A673 (cell line): ENCODE measurements at regions not wholly inside any gene's neighbourhood (a gene's known extent, or its start where the extent isn't known, plus 50 kb on each side); places are given as distances from the start of the nearest gene placed in this dataset.

ENCODE experiments used
- BruUV-seq: library from RNA; stranded (reverse); fragments of 400-500 nt; replicated peaks from 2 replicates; lab custom pipeline; 2021; lab: Mats Ljungman, UMichigan
- CTCF ChIA-PET: fragments of 300-600 bp; sonication (Branson Sonifier 250); formaldehyde crosslinking; loops from one replicate; lab custom pipeline; 2022; ENCODE audit warnings: antibody characterized with exemption; lab: Charles Lee
- POLR2A ChIA-PET: fragments of 300-600 bp; sonication (Branson Sonifier 250); formaldehyde crosslinking; loops from one replicate; lab custom pipeline; 2022; ENCODE audit warnings: antibody characterized with exemption; ENCODE audit not compliant: low non-redundant PET; lab: Charles Lee
- DNase-seq: peaks from one replicate; pipeline ENCODE4 v3.0.0-alpha.2; 2015; ENCODE audit warnings: low spot score
- H3K27ac ChIP-seq: fragments of 200-600 bp; sonication (generic); 2 replicates; pipeline ENCODE4 v1.5.1; 2016; ENCODE audit warnings: mixed run types, low read depth, mild to moderate bottlenecking, mixed read lengths, antibody characterized with exemption, low read length; ENCODE audit not compliant: poor library complexity, severe bottlenecking
- H3K27me3 ChIP-seq: fragments of 200-600 bp; sonication (generic); replicated peaks from 2 replicates; pipeline ENCODE4 v1.6.1; 2017; ENCODE audit warnings: mixed run types, low read depth, mild to moderate bottlenecking, mixed read lengths, antibody characterized with exemption, low read length; ENCODE audit not compliant: insufficient read depth, poor library complexity
- H3K36me3 ChIP-seq: fragments of 200-600 bp; sonication (generic); 2 replicates; pipeline ENCODE4 v1.6.1; 2016; ENCODE audit warnings: mixed run types, mild to moderate bottlenecking, mixed read lengths, antibody characterized with exemption, low read length; ENCODE audit not compliant: insufficient read depth, poor library complexity, severe bottlenecking
- H3K4me1 ChIP-seq: fragments of 200-600 bp; sonication (generic); 2 replicates; pipeline ENCODE4 v1.6.1; 2017; ENCODE audit warnings: mixed run types, mild to moderate bottlenecking, mixed read lengths, antibody characterized with exemption, low read length; ENCODE audit not compliant: insufficient read depth, poor library complexity, severe bottlenecking
- H3K4me3 ChIP-seq: fragments of 200-600 bp; sonication (generic); 2 replicates; pipeline ENCODE4 v1.5.1; 2016; ENCODE audit warnings: low read depth, mixed run types, mild to moderate bottlenecking, mixed read lengths, low read length; ENCODE audit not compliant: poor library complexity, severe bottlenecking
- H3K9me3 ChIP-seq: fragments of 200-600 bp; sonication (generic); 2 replicates; pipeline ENCODE4 v1.6.1; 2016; ENCODE audit warnings: mixed run types, low read depth, mild to moderate bottlenecking, mixed read lengths, antibody characterized with exemption, low read length; ENCODE audit not compliant: poor library complexity, severe bottlenecking
- CTCF ChIP-seq: fragments of 300-800, 200-600 bp; sonication (generic); conservative IDR thresholded peaks from 2 replicates; pipeline ENCODE4 v1.5.1; 2017; ENCODE audit warnings: low read depth, mild to moderate bottlenecking, antibody characterized with exemption, low read length, moderate library complexity, mixed read lengths
- EZH2 ChIP-seq: fragments of 200-600 bp; sonication (generic); IDR thresholded peaks from 2 replicates; pipeline ENCODE4 v1.6.1; 2017; ENCODE audit warnings: borderline replicate concordance, low read depth, mild to moderate bottlenecking, mixed read lengths, antibody characterized with exemption, low read length; ENCODE audit not compliant: poor library complexity, severe bottlenecking
- intact Hi-C: fragments of 100-400 bp; cut with micrococcal nuclease; formaldehyde crosslinking; loops from one replicate; pipeline ENCODE4 v1.10.0; 2022; ENCODE audit not compliant: unreplicated experiment

GRCh38 chr7:89813081-89813480, 341.2 kb upstream of the STEAP1 start:
- no peaks in the 10 kb centered on the region for H3K36me3 ChIP-seq
- H3K4me1 ChIP-seq: no peaks in the 10 kb centered on the region
- POLR2A ChIA-PET: no interaction called here
- H3K27me3 ChIP-seq: no peaks in the 10 kb centered on the region
- no peaks in the 10 kb centered on the region for H3K9me3 ChIP-seq
- no TSS peak for BruUV-seq
- intact Hi-C loops: no loop called here
- no peak overlapping the region for H3K4me3 ChIP-seq
- CTCF ChIA-PET: no interaction called here
- no peak overlapping the region for H3K27ac ChIP-seq
- DNase-seq: no peak
- TF ChIP-seq EZH2 (no peak), CTCF (no peak)

- intact Hi-C loops: no loop called here
- no peak for DNase-seq
- Histone ChIP-seq H3K9me3 (no peaks in the 10 kb centered on the region), H3K4me3 (no peak overlapping the region), H3K36me3 (no peaks in the 10 kb centered on the region), H3K27ac (no peak overlapping the region), H3K27me3 (no peaks in the 10 kb centered on the region), H3K4me1 (no peaks in the 10 kb centered on the region)
- ChIA-PET CTCF (no interaction called here), POLR2A (no interaction called here)
- BruUV-seq: no TSS peak
- TF ChIP-seq EZH2: no peak
- no peak for TF ChIP-seq CTCF
Measured at GRCh38 chr7:89826121-89826520, 328.1 kb upstream of the STEAP1 start.

GRCh38 chr7:89826557-89826956, 327.7 kb upstream of the STEAP1 start:
- ChIA-PET CTCF (no interaction called here), POLR2A (no interaction called here)
- intact Hi-C loops: no loop called here

More at GRCh38 chr7:89826557-89826956, 327.7 kb upstream of the STEAP1 start:
- no peaks in the 10 kb centered on the region for H3K9me3 ChIP-seq
- H3K27me3 ChIP-seq: no peaks in the 10 kb centered on the region
- TF ChIP-seq CTCF (no peak), EZH2 (no peak)
- H3K27ac ChIP-seq: no peak overlapping the region
- no TSS peak for BruUV-seq
- H3K36me3 ChIP-seq: no peaks in the 10 kb centered on the region
- DNase-seq: no peak
- H3K4me3 ChIP-seq: no peak overlapping the region
- no peaks in the 10 kb centered on the region for H3K4me1 ChIP-seq
